Tibial nerve (tissue), 3 donors: ENCODE measurements at regions not wholly inside any gene's neighbourhood (a gene's known extent, or its start where the extent isn't known, plus 50 kb on each side); places are given as distances from the start of the nearest gene placed in this dataset.

Source experiments
- CTCF ChIP-seq, 5 experiments: fragments of 200-600 bp in 3 of 5; fragments of 450-650 bp in 2 of 5; sonication (generic) in 3 of 5; IDR thresholded peaks; one replicate each; pipeline ENCODE4 v1.5.1; 2016 to 2019; ENCODE audit warnings: antibody characterized with exemption in 5 of 5, mild to moderate bottlenecking in 3 of 5, moderate library complexity in 2 of 5
- POLR2A ChIP-seq, 2 donors: fragments of 450-650 bp; IDR thresholded peaks; one replicate each; pipeline ENCODE4 v1.6.1; 2017; ENCODE audit warnings: antibody characterized with exemption in 2 of 2, mild to moderate bottlenecking in 2 of 2, moderate library complexity in 2 of 2

GRCh38 chr7:125257617-125258016 lies 328.0 kb upstream of the POT1 start:
- TF ChIP-seq CTCF (IDR thresholded peaks at IDR 0.05) (no peak), POLR2A (IDR thresholded peaks at IDR 0.05) (no peak)
